HUES64 (cell line): ENCODE measurements at regions not wholly inside any gene's neighbourhood (a gene's known extent, or its start where the extent isn't known, plus 50 kb on each side); places are given as distances from the start of the nearest gene placed in this dataset.

Source experiments
- H3K27ac ChIP-seq: 2 replicates; pipeline ENCODE4 v1.7.0; 2013; ENCODE audit warnings: low read depth, low read length, inconsistent platforms
- H3K27me3 ChIP-seq: 2 replicates; pipeline ENCODE4 v1.6.1; 2013; ENCODE audit warnings: mild to moderate bottlenecking, low read length; ENCODE audit not compliant: insufficient read depth
- H3K36me3 ChIP-seq: 2 replicates; pipeline ENCODE4 v1.6.1; 2013; ENCODE audit warnings: mild to moderate bottlenecking, low read length; ENCODE audit not compliant: insufficient read depth
- H3K4me1 ChIP-seq: 2 replicates; pipeline ENCODE4 v1.6.1; 2013; ENCODE audit warnings: mild to moderate bottlenecking, low read length, moderate library complexity; ENCODE audit not compliant: insufficient read depth
- H3K4me3 ChIP-seq: 2 replicates; pipeline ENCODE4 v1.5.1; 2013; ENCODE audit warnings: mild to moderate bottlenecking, low read length, moderate library complexity
- H3K9ac ChIP-seq: 2 replicates; pipeline ENCODE4 v1.6.1; 2013; ENCODE audit warnings: mild to moderate bottlenecking, low read depth, low read length
- H3K9me3 ChIP-seq: 2 replicates; pipeline ENCODE4 v1.6.1; 2013; ENCODE audit warnings: low read depth, low read length; ENCODE audit not compliant: insufficient read depth
- WGBS: fragments of 150-250, 120-280 bp; methylation state at CpG from one replicate; pipeline ENCODE4 v1.1.7; 2013; ENCODE audit warnings: missing lambda C conversion rate; 5-methylcytosine and 5-hydroxymethylcytosine counted together

- H3K4me1 ChIP-seq, result no peaks in the 10 kb centered on the region
- no peak overlapping the region for H3K27ac ChIP-seq
- H3K9me3 ChIP-seq, result no peaks in the 10 kb centered on the region
- no peaks in the 10 kb centered on the region for H3K36me3 ChIP-seq
- H3K4me3 ChIP-seq, result no peak overlapping the region
- no peaks in the 10 kb centered on the region for H3K27me3 ChIP-seq
- H3K9ac ChIP-seq, result no peak overlapping the region
- WGBS, result 86% methylated on average over 1 of the region's 1 CpG
Measured at GRCh38 chr4:155099231-155099630, 109.2 kb upstream of the NPY2R start.

GRCh38 chr4:155106629-155107028 lies 101.8 kb upstream of the NPY2R start:
- 75% methylated on average over 1 of the region's 1 CpG for WGBS
- no peaks in the 10 kb centered on the region for H3K27me3 ChIP-seq
- no peaks in the 10 kb centered on the region for H3K4me1 ChIP-seq
- H3K9ac ChIP-seq, result no peak overlapping the region
- no peaks in the 10 kb centered on the region for H3K9me3 ChIP-seq
- no peak overlapping the region for H3K27ac ChIP-seq
- no peak overlapping the region for H3K4me3 ChIP-seq
- H3K36me3 ChIP-seq, result no peaks in the 10 kb centered on the region

GRCh38 chr4:155107059-155107458 lies 101.4 kb upstream of the NPY2R start:
- WGBS, result 88% methylated on average over 2 of the region's 3 CpGs
- Histone ChIP-seq H3K4me1 (no peaks in the 10 kb centered on the region), H3K9me3 (no peaks in the 10 kb centered on the region), H3K36me3 (no peaks in the 10 kb centered on the region), H3K9ac (no peak overlapping the region), H3K27ac (no peak overlapping the region), H3K4me3 (no peak overlapping the region), H3K27me3 (no peaks in the 10 kb centered on the region)

- no peaks in the 10 kb centered on the region for H3K4me1 ChIP-seq
- no peak overlapping the region for H3K4me3 ChIP-seq
- no peak overlapping the region for H3K9ac ChIP-seq
- no peaks in the 10 kb centered on the region for H3K27me3 ChIP-seq
- H3K36me3 ChIP-seq, result no peaks in the 10 kb centered on the region; the same call in 1 of the 2 replicates
- no peak overlapping the region for H3K27ac ChIP-seq
- H3K9me3 ChIP-seq, result peaks cover 51% of the 10 kb centered on the region
Measured at GRCh38 chr4:155114790-155115189, 93.6 kb upstream of the NPY2R start.

GRCh38 chr4:155119006-155119405 lies 89.4 kb upstream of the NPY2R start:
- Histone ChIP-seq H3K27ac (no peak overlapping the region), H3K36me3 (no peaks in the 10 kb centered on the region; the same call in 1 of the 2 replicates), H3K4me1 (peaks cover 20% of the 10 kb centered on the region), H3K27me3 (no peaks in the 10 kb centered on the region), H3K9me3 (peaks cover 61% of the 10 kb centered on the region), H3K9ac (no peak overlapping the region), H3K4me3 (no peak overlapping the region)

GRCh38 chr4:155120536-155120935 lies 87.9 kb upstream of the NPY2R start:
- Histone ChIP-seq H3K9me3 (peaks cover 50% of the 10 kb centered on the region), H3K9ac (no peak overlapping the region), H3K27ac (no peak overlapping the region), H3K36me3 (no peaks in the 10 kb centered on the region), H3K4me3 (no peak overlapping the region), H3K4me1 (peaks cover 20% of the 10 kb centered on the region), H3K27me3 (no peaks in the 10 kb centered on the region)
- WGBS, result 88% methylated on average over 1 of the region's 1 CpG

- no peak overlapping the region for H3K4me3 ChIP-seq
- no peaks in the 10 kb centered on the region for H3K27me3 ChIP-seq
- H3K36me3 ChIP-seq, result no peaks in the 10 kb centered on the region
- WGBS, result 82% methylated on average over 5 of the region's 5 CpGs
- H3K9ac ChIP-seq, result no peak overlapping the region
- peak overlapping the region; percentile 64; the same call in 1 of the 2 replicates for H3K27ac ChIP-seq
- peaks cover 34% of the 10 kb centered on the region for H3K9me3 ChIP-seq
- peaks cover 20% of the 10 kb centered on the region for H3K4me1 ChIP-seq
Measured at GRCh38 chr4:155122382-155122781, 86.1 kb upstream of the NPY2R start.

GRCh38 chr4:155134136-155134535 lies 74.3 kb upstream of the NPY2R start:
- H3K36me3 ChIP-seq, result no peaks in the 10 kb centered on the region
- no peak overlapping the region for H3K4me3 ChIP-seq
- no peak overlapping the region for H3K9ac ChIP-seq
- no peaks in the 10 kb centered on the region for H3K27me3 ChIP-seq
- H3K27ac ChIP-seq, result no peak overlapping the region
- H3K9me3 ChIP-seq, result no peaks in the 10 kb centered on the region
- no peaks in the 10 kb centered on the region for H3K4me1 ChIP-seq

- Histone ChIP-seq H3K27ac (no peak overlapping the region), H3K36me3 (no peaks in the 10 kb centered on the region), H3K4me3 (no peak overlapping the region), H3K9me3 (no peaks in the 10 kb centered on the region), H3K4me1 (no peaks in the 10 kb centered on the region), H3K27me3 (no peaks in the 10 kb centered on the region), H3K9ac (no peak overlapping the region)
- 97% methylated on average over 4 of the region's 5 CpGs for WGBS
Measured at GRCh38 chr4:155140889-155141288, 67.5 kb upstream of the NPY2R start.

GRCh38 chr4:155143512-155143911 lies 64.9 kb upstream of the NPY2R start:
- no peaks in the 10 kb centered on the region for H3K36me3 ChIP-seq
- 96% methylated on average over 1 of the region's 1 CpG for WGBS

More at GRCh38 chr4:155143512-155143911, 64.9 kb upstream of the NPY2R start:
- no peak overlapping the region for H3K9ac ChIP-seq
- no peaks in the 10 kb centered on the region for H3K9me3 ChIP-seq
- H3K27me3 ChIP-seq, result no peaks in the 10 kb centered on the region
- H3K4me1 ChIP-seq, result no peaks in the 10 kb centered on the region
- no peak overlapping the region for H3K4me3 ChIP-seq
- H3K27ac ChIP-seq, result no peak overlapping the region
